DMS79 treated with DMSO at 0.1 percent for 48 hours (cell line): ENCODE measurements at regions not wholly inside any gene's neighbourhood (a gene's known extent, or its start where the extent isn't known, plus 50 kb on each side); places are given as distances from the start of the nearest gene placed in this dataset.

Experiments used
- DNase-seq: peaks from one replicate; lab custom pipeline; 2025; lab: John Stamatoyannopoulos, UW

DNA sequence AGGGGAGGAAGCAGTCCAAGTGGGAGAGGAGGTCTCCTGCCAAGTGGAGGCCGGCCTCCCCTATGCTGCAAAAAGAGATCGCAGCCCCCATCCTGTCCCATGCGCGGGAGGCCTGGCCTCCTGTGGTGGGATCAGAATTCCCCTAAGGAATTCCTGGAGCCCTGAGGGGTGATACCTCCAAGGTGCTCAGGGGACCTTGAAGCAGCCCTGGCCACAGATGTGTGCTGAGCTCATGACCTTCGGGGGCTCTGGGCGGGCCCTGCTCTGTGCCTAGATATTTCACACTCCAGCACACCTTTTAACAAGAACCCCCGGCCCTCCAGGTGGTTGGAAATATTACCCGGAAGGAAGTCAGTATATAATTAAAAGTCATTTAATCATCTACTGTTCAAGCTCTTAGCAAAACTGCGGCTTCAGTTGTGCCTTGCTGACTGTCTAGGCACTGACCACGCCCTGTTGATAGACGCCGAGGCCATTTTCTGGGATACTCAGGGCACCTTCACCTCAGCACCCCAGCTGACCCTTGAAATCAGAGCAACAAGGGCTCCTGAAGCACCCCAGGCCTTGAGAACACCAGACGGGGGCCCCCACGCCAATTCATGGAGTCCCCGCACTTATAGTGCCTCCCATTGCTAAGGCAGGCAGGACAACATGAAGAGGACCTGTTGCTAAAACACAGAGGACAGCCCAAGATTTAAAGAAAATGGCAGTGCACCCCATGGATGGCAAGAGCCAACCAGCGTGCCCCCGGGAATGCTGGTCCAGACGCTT, 119.1 kb downstream of the NDUFA10 start:
- DNase-seq = no peak

DNA sequence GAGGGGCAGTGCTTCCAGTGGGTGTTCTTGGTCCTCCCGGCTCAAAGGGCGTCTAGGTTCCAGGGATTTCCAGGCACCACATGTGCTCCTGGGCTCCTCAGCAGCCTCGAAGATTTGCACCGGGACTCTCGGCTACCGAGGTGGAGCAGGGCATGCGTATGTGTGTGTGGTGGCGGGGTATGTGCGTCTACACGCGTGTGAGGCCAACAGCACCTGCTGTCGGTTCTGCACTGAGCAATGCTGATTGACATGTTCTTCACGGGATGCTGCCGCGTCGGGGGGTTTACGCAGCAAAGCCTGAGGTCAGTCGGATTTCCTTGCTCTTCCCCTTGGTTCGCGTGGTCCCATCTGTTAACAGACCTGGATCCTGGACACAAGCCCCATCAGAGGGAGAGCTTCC, 119.8 kb downstream of the NDUFA10 start:
- DNase-seq = no peak

DNA sequence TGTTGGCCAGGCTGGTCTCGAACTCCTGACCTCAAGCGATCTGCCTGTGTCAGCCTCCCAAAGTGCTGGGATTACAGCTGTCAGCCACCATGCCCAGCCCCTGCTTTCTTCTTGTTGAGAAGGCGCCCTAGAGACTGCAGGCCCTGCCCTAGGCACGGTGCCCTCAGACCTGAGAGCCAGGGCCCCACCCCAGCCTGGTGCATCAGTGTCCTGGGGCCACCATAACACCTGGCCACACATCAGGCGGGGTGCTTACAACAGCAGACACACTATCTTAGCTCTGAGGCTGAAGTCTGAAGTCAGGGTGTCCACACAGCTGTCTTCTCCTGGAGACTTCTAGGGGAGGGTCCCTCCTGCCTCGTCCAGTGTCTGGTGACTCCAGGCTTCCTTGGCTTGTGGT, 120.6 kb downstream of the NDUFA10 start:
- DNase-seq = no peak

DNA sequence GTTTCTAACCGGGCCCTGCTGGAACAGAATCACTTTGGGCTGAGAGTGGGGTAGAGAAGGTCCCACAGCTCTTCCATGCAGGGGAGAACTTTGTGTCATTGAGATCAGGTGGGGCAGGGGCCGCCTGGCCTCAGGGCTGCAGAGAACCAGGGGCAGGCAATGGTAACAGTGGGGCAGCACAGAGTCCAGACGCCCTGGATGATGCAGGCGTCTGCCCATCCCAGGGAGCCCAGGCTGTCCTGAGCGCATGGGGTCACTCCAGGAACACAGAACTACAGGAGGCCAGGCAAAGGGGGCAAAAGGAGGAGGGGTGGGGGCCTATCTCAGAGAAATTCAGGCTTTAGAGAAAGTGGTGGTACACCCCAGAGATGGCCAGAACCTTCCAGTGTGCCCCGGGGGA, 121.3 kb downstream of the NDUFA10 start:
- DNase-seq = no peak

DNA sequence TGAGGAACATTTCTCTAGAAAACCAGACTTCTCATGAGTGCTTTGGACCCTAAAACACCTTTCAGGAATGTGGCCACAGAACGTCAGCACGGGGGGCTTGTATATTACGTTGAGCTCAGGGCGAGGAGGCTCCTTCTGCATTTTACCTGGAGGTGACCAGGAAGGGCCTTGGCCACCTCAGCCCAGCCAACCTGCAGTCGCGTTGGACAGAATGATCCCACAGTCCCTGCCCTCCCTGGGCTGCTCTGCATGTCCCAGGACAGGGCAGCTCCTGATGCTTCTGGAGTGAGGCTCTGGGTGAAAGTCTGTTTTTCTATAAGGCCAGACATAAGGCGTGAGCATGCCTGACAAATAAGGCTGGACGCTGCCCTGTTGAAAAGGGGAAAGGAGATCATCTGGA, 121.9 kb downstream of the NDUFA10 start:
- DNase-seq = no peak

DNA sequence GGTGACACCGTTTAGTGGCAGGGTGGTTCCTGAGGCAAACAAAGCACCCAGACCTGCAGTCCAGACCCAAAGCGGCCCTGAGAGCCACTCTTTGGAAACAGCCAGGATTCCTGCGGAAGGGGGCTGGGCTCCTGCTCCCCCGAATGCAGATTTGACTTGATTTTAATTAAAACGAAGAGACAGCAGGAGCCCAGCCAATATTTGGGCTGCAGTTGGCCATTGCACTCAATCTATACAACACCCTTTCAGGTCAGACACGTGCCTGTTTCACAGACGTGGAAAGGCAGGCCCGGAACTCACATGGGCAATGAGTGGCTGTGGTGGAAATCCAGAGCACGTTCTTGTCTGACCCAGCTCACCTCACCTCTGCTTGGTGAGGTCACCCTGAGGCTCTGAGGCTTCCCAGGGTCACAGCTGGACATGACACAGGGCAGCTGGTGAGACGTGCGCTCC, 122.4 kb downstream of the NDUFA10 start:
- DNase-seq = no peak

DNA sequence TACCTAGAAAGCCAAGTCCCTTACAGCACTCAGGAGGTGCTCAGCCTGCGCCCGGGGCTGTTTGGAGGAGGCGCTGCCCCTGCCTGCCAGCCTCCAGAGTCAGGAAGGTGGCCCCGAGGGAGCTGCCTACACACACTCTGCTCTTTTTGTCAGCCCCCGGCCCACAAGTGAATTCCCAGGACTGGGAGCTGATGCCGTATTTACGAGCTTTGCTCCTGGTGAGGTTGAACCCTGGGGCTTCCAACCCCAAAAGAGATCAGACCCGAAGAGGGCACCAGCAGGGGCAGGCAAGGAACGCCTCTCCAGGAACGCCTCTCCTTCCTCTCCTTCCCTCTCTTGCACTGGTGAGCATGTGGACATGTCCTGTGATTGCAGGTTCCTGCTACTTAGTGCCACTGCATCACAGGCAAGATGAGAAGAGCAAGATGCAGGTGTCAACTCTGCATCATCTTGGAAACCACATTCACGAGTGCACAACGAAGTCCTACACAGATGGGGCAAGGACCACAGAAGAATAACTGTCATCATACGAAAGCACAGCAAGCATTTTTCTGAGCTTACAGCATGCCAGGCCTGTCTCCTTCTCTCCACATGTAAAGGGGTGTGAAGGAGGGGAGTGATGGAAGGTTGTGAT, 126.7 kb downstream of the NDUFA10 start:
- no peak for DNase-seq

DNA sequence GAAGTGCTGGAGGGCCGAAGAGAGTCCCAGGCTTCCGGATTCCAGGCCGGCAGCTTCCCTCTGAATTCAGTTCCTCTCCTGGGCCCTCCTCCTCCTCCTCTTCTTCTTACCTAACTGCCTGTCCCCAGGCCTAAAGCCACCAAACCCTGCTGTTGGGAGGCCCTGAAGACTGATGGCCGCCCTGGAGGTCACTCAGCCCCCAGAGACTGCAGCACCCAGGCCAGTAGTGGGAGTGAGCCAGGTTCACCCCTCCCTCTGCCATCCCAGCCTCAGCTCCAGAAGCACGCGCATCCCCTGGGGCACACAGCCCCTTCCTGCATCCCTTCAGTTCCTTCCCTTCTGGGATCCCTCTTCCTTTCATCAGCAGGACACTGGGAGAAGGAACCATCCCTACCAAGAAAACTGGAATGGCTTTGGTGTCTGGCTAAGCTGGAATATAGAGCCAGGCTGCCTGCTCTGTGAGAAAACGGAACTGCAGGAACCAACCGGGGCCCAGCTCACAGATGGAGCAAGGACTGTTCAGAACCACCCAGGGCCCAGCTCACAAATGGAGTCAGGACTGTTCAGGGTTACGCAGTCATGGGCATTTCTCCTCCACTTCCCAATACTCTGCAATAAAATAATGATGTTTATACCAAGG, 127.4 kb downstream of the NDUFA10 start:
- DNase-seq = no peak

DNA sequence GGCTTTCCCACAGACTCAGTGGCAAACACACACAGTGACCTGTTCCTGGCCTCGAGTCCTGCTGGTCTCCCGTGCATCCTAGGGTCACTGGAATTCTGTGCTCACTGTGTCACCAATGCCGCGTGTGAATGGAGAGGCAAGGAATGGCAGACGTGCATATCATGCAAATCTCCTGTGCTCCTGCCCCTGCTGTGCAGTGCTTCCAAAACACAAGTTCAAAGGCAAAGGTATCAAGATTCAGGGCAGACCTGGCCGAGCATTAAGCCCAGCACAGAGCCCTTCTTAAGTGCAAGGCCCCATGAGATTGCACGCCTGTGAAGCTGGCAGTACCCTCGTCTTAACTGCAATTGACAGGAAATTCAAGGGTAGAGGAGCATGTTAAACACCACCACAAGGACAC, 129.1 kb downstream of the NDUFA10 start:
- no peak for DNase-seq

DNA sequence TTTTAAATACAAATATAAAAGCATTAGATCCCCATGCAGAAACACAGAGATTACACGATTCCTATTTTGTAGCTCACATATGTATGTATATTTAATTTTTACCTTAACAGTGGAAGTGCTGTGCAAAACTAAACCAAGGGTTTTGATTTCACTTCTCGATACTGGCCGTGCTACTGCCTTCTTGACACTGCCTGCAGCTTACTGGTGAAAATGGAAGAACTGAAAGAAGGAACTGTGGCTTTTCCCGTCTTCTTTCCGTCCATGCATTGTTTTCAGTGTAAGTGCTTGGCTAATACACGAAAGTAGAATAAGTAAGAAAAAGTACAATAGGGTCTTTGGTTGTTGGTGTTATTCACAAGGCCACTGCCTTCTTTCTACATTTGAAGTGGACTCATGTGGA, 129.5 kb downstream of the NDUFA10 start:
- no peak for DNase-seq

DNA sequence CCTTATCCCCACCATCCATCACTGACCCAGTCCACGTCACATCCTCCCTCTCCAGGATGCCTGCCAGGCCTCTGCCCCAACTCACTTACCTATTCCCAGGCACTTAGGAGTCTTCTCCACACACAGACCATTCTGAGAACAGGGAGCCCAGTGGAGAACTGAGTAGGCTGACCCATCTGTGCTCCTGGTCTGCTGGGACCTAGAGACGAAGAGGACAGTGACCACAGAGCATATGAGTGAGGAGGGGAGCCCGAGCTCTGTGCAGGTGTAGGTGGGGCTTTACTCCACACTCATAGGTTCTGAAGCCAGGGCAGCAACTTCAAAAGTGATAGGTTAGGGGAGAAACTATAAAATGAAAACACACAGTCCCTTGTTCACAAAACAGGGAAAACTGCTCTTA, 130.0 kb downstream of the NDUFA10 start:
- no peak for DNase-seq

DNA sequence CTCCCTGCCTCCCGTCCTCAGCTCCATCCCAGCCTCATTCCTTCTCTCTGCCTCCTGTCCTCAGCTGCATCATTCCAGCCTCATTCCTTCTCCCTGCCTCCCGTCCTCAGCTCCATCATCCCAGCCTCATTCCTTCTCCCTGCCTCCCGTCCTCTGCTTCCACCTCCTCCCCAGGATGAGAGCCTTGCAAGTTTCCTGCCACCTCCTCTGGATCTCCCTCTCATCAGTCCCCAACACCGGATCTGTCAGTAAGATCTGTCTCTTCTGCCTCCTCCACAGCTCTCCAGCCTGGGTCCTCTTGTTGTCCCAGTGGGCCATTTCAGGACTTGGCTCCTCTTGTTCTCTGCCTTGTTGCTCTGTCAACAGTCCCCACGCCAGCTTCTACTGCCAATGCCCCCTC, 130.9 kb downstream of the NDUFA10 start:
- DNase-seq = no peak

DNA sequence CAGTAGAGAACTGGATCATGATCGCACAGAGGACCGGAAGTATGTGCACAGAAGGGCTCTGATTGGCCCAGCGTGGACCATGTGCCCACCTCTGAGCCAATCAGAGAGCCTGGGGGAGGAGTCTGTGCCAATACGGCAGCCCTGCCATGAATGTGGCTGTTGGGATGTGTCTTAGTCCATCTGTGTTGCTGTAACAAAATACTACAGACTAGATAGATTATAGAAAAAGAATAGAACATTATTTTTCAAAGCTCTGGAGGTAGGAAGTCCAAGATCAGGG, 132.0 kb downstream of the NDUFA10 start:
- no peak for DNase-seq

DNA sequence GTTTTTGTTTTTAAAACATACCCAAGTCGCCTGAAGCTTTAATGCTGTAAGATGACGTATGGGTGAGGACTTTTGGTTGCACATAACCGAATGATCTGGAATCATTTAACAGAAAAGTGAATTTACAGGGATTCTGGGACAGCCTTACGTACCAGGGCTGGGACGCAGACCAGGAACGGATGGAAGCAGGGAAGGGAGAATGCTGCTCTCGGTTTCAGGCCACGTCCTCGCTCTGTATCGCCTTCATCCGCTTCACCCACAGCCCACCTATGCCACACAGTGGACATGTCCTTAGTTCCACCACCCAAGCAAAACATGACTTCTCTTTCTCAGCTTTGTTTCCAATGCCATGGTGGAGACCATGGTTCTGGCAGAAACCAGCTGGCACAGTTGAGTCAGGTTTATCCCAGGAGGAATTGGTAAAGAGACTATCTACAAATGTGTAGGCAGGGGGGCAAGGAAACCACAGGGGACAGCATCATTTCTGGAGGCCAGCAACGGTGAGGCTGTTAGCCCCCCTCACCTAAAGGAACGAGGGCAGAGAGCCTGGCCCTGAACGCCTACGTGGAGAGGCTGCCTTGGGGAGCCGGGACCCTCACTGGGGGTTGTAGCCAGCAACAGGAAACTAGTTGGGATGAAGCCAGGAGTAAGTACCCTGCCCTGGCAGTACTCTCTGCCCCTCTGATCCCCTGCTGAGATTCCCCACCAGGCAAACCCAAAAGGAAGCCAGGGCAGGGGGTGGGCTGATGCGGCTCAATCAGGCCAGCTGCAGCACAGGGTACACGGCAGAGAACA, 132.5 kb downstream of the NDUFA10 start:
- DNase-seq = no peak

DNA sequence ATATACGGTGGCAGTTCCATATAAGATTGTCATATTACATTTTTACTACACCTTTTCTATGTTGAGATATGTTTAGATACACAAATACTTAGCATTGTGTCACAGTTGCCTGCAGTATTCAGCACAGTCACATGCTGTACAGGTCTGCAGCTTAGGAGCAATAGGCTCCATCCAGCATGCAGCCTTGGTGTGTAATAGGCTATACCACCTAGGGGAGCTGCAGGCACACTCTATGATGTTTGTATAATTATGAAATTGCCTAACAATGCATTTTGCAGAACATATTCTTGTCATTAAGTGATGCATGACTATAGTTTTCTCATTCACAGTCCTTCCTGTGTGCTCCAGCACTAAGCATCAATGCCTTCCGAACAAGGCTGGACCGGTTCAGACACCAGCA, 133.4 kb downstream of the NDUFA10 start:
- DNase-seq = no peak

DNA sequence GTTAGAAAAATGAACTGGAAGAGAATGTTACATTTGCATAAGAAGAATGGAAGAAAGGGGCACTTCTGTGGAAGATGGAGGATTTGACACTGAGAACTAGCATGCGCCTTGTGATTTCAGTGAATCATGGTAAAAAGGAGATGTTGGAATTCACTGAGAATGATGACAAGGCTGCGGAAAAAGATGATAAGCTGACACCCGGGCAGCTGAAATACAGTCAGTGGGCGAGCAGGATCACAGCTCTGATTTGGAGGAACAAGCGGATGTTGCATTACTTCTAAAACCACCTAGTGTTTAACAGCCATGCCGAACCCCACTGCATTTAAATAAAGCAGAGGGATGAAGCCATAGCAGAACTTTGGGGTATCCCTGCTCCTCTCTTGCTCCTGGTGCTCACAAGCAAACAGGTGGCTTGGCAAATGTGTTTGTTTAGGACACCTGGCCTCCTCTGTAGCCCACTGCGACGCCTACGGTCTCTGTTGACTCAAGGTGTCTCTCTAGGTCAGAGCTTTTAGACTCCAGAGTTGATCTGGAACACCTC, 134.9 kb downstream of the NDUFA10 start:
- DNase-seq = no peak

DNA sequence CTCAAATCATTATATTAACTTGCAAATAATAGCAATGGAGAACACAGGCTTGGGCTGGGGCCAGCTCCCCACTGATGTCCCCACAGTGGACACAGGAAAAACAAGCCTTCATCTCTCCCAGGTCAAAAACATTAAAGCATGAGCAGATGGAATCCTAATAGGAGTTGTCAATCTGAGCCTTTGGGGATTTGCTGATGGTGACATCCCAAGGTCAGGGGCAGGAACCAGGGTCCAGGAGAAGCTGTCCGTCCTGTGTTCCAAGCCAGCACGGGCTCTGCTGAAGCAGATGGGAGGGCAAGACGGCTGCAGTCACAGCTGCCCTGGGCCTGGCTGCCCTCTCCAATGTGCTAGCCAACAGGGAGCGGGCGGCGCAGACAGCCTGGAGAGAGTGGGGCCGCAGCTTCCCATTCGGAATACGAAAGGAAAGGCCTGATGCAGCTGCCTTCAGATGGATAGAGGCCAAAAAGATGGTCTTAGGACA, 135.5 kb downstream of the NDUFA10 start:
- no peak for DNase-seq

DNA sequence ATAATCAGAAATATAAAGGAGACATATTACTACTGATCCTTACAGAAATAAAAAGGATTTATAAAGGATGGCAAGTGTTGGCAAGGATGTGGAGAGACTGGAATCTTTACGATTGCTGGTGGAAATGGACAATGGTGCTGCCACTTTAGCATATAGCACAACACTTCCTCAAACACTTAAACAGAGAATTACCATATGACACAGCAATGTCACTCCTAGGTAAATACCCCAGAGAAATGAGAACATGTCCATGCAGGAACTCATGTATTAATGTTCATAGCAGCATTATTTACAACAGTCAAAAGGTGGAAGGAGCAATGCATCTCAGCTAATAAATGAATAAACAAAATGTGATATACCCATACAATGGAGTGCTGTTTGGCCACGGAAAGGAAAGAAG, 137.5 kb downstream of the NDUFA10 start:
- DNase-seq = no peak

DNA sequence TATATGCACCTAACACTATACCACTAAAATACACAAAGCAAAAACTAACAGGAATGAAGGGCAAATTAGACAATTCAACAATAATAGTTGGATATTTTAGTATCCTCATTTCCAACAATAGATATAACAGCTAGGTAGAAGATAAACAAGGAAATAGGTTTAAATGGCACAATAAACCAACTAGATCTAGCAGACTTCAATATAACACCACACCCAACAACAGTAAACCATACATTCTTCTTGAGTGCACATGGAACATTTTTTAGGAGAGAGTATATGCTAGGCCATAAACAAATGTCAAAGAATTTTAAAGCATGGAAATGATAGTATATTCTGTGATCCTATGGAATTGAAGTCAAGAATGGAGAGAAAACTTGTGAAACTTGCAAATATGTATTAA, 138.4 kb downstream of the NDUFA10 start:
- no peak for DNase-seq

DNA sequence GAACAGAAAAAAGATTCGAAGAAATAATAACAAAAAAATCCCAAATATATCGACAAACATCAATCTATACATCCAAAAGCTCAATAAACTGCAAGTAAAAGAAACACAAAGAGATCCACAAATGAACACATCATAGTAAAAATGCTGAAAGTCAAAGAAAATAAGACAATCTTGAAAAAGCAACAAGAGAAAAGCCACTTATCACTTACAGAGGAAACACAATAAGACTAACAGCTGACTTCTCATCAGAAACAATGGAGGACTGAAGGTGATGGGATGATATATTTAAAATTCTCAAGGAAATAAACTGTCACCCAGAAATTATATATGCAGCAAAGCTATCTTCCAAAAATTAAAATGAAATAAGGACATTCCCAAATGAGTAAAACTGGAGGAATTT, 140.3 kb downstream of the NDUFA10 start:
- DNase-seq = peak; percentile 7

DNA sequence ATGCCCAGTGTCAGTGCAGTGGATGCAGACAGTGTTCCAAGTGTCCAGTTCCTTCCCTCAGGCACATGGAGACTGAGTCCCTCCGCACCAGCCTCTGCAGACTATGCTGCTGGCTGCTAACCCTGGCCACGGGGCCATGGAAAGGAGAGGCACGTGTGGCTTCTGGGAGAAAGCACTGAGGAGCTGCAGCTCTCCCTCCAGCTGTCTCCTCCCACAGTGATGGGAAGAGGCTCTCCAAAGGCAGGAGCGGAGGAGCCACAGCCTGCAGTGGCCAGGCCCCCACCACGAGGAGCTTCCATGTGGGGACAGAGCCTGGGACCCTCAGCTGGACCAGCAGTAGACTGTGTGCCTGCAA, 141.1 kb downstream of the NDUFA10 start:
- no peak for DNase-seq

DNA sequence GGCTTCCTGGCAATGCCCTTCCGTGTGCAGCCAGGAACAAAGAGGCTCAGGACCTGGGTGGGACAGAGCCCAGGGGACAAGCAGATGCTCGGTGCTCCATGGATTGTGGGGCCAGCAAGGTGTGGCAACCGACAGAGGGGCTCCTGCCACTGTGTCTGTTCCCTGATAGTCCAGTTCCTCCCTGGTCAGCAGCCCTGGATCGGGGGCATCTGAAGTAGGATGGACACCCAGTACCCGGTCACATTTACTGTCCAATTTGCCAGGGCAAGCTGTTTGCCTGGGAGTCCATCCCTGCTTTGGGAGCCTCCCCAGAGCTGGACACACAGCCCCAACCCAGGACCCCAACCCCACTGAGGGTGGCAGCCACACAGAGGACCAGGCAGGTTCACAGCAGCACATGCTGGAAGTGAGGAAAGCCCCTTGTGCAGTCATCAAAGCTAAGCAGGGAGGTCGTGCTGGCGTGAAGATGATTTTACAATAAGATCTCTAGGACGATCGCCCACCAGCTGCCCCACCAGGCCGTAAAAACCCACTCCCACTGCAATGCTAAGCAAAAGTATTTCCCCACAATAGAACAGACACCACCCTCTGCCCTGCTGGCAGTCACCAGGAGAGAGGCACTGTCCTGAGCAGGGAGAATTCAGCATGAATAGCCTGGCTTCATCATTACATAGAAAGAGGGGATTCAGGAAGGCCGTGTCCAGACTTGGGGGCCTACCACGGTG, 141.7 kb downstream of the NDUFA10 start:
- DNase-seq = no peak
